ENCODE measurements at regions not wholly inside any gene's neighbourhood (a gene's known extent, or its start where the extent isn't known, plus 50 kb on each side); places are given as distances from the start of the nearest gene placed in this dataset.
"Not testable (repeated sequence)": the region's sequence is repeated elsewhere in the genome, so short reads cannot be mapped to it uniquely, and the experiment has no call there.

GRCh38 chr14:84927096-84927827 is 602.7 kb upstream of the FLRT2 start:
- no peaks in the 10 kb centered on the region for H3K4me1 ChIP-seq (ENCODE audit: control insufficient read depth in 1 of 2, insufficient read depth in 2 of 2, low read length in 2 of 2)
- H3K9me3 ChIP-seq (ENCODE audit: control insufficient read depth in 1 of 2, low read length in 2 of 2), result no peaks in the 10 kb centered on the region
- H3K27me3 ChIP-seq (ENCODE audit: low read depth, low read length), result no peaks in the 10 kb centered on the region
- H3K27ac ChIP-seq (ENCODE audit: low read length), result no peak overlapping the region
- no peak overlapping the region for H3K4me3 ChIP-seq (ENCODE audit: low read depth in 1 of 2, low read length in 2 of 2)
- H3K36me3 ChIP-seq (ENCODE audit: control insufficient read depth in 1 of 2, insufficient read depth in 2 of 2, low read length in 2 of 2), result no peaks in the 10 kb centered on the region

DNA sequence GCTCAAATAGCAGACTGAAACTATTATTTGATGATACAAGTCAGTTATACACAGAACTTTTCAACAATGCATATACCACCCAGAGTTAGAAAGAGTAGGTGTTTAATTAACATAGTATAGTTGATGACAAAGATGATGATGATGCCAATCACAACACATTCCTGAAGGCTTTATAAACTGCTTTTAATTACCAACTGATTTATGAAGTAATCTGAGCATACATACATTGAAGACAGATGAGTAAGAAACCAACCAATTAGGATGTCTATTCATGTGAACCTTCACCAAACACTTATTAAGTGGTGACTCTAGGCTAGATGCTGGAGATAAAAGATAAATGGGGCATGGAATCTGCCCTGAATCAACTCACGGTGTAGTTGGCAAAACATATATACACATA is 600.9 kb upstream of the FLRT2 start:
- H3K4me3 ChIP-seq (ENCODE audit: low read depth in 1 of 2, low read length in 2 of 2), result no peak overlapping the region
- no peaks in the 10 kb centered on the region for H3K36me3 ChIP-seq (ENCODE audit: control insufficient read depth in 1 of 2, insufficient read depth in 2 of 2, low read length in 2 of 2)
- no peak overlapping the region for H3K27ac ChIP-seq (ENCODE audit: low read length)
- no peaks in the 10 kb centered on the region for H3K27me3 ChIP-seq (ENCODE audit: low read depth, low read length)
- H3K4me1 ChIP-seq (ENCODE audit: control insufficient read depth in 1 of 2, insufficient read depth in 2 of 2, low read length in 2 of 2), result no peaks in the 10 kb centered on the region
- H3K9me3 ChIP-seq (ENCODE audit: control insufficient read depth in 1 of 2, low read length in 2 of 2), result no peaks in the 10 kb centered on the region

- Histone ChIP-seq H3K4me1 (ENCODE audit: control insufficient read depth in 1 of 2, insufficient read depth in 2 of 2, low read length in 2 of 2) (no peaks in the 10 kb centered on the region), H3K36me3 (ENCODE audit: control insufficient read depth in 1 of 2, insufficient read depth in 2 of 2, low read length in 2 of 2) (no peaks in the 10 kb centered on the region), H3K4me3 (ENCODE audit: low read depth in 1 of 2, low read length in 2 of 2) (no peak overlapping the region), H3K27ac (ENCODE audit: low read length) (no peak overlapping the region), H3K9me3 (ENCODE audit: control insufficient read depth in 1 of 2, low read length in 2 of 2) (no peaks in the 10 kb centered on the region), H3K27me3 (ENCODE audit: low read depth, low read length) (no peaks in the 10 kb centered on the region)
Measured at GRCh38 chr14:84929834-84930233, 600.1 kb upstream of the FLRT2 start.

DNA sequence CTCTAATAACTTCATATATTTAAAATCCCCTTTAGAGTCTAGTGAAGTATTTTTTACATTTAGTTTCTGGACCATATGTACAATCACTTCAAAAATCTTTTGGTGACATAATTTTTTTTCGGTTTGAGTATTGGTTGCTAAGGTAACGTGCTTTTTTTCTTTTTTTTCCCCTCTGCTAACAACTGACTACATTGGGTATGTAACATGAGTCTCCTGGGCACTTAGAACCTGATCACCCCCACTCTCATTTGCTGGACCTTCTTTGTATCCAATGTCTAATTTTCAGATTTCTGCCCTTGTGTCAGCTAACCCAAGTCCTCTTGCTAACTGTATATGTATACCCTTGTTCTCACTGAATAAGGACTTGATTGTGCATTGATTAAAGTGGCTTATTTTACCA is 592.9 kb upstream of the FLRT2 start:
- no peaks in the 10 kb centered on the region for H3K27me3 ChIP-seq (ENCODE audit: low read depth, low read length)
- H3K27ac ChIP-seq (ENCODE audit: low read length), result no peak overlapping the region
- H3K4me1 ChIP-seq (ENCODE audit: control insufficient read depth in 1 of 2, insufficient read depth in 2 of 2, low read length in 2 of 2), result no peaks in the 10 kb centered on the region
- no peaks in the 10 kb centered on the region for H3K36me3 ChIP-seq (ENCODE audit: control insufficient read depth in 1 of 2, insufficient read depth in 2 of 2, low read length in 2 of 2)
- no peaks in the 10 kb centered on the region for H3K9me3 ChIP-seq (ENCODE audit: control insufficient read depth in 1 of 2, low read length in 2 of 2)
- no peak overlapping the region for H3K4me3 ChIP-seq (ENCODE audit: low read depth in 1 of 2, low read length in 2 of 2)

DNA sequence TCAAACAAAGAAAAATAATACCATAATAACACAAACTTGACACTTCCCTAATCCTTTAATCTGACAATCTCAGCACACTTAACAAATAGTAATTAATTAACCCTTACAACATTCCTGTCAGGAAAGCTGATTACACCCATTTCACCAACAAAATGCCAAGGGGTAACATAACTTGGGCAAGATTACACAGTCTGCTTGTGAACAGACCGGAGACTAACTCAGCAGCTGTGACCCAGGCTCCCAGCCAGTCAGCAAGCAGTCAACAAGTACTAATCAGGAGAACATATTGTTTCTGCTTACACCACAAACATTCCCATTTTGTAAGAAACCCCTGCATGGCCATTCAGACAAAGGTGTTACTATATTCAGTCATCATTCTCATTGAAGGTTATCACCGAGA is 592.5 kb upstream of the FLRT2 start:
- H3K27me3 ChIP-seq (ENCODE audit: low read depth, low read length), result no peaks in the 10 kb centered on the region
- H3K9me3 ChIP-seq (ENCODE audit: control insufficient read depth in 1 of 2, low read length in 2 of 2), result no peaks in the 10 kb centered on the region
- H3K36me3 ChIP-seq (ENCODE audit: control insufficient read depth in 1 of 2, insufficient read depth in 2 of 2, low read length in 2 of 2), result no peaks in the 10 kb centered on the region
- H3K27ac ChIP-seq (ENCODE audit: low read length), result no peak overlapping the region
- no peak overlapping the region for H3K4me3 ChIP-seq (ENCODE audit: low read depth in 1 of 2, low read length in 2 of 2)
- H3K4me1 ChIP-seq (ENCODE audit: control insufficient read depth in 1 of 2, insufficient read depth in 2 of 2, low read length in 2 of 2), result no peaks in the 10 kb centered on the region

GRCh38 chr14:84944901-84945300 is 585.0 kb upstream of the FLRT2 start:
- not testable (repeated sequence) for H3K9me3 ChIP-seq (ENCODE audit: control insufficient read depth in 1 of 2, low read length in 2 of 2); H3K36me3 ChIP-seq (ENCODE audit: control insufficient read depth in 1 of 2, insufficient read depth in 2 of 2, low read length in 2 of 2); H3K4me1 ChIP-seq (ENCODE audit: control insufficient read depth in 1 of 2, insufficient read depth in 2 of 2, low read length in 2 of 2); H3K27ac ChIP-seq (ENCODE audit: low read length); H3K27me3 ChIP-seq (ENCODE audit: low read depth, low read length); H3K4me3 ChIP-seq (ENCODE audit: low read depth in 1 of 2, low read length in 2 of 2)

DNA sequence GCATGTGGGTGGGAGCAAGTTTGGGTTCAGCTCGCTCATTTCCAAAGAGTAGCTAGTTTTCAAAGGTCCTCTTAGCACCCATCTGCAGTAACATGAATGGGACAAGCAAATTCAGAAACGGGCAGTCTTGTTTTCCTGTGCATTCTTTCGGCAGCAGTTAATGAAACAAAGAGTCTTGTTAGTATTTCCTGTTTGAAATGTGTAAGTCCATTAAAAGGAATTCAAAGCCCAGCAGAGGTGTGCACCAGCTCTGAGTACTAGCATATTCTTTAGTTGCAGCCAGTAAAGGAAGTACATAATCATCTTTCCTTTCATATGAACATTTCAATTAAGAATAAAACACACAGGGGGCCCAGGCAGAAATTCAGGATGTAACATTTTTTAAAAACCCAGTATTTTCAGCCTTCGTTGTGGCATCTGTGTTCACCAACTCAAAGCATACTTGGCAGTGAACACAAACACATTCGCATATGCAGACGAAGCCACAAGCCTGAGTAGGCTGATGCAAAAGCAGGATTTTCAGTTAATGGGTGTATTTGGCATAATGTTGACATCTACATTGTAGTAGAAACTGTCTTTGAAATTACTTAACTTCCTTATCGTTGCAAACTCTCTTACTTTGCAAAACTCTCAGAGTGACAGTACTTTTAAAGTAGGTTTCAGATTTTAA is 570.0 kb upstream of the FLRT2 start:
- no peaks in the 10 kb centered on the region for H3K27me3 ChIP-seq (ENCODE audit: low read depth, low read length)
- H3K36me3 ChIP-seq (ENCODE audit: control insufficient read depth in 1 of 2, insufficient read depth in 2 of 2, low read length in 2 of 2), result no peaks in the 10 kb centered on the region
- H3K9me3 ChIP-seq (ENCODE audit: control insufficient read depth in 1 of 2, low read length in 2 of 2), result no peaks in the 10 kb centered on the region
- H3K4me3 ChIP-seq (ENCODE audit: low read depth in 1 of 2, low read length in 2 of 2), result no peak overlapping the region
- H3K27ac ChIP-seq (ENCODE audit: low read length), result no peak overlapping the region
- H3K4me1 ChIP-seq (ENCODE audit: control insufficient read depth in 1 of 2, insufficient read depth in 2 of 2, low read length in 2 of 2), result peaks cover 0 to 4% of the 10 kb centered on the region in 2 donors

GRCh38 chr14:84961637-84962036 is 568.3 kb upstream of the FLRT2 start:
- Histone ChIP-seq H3K36me3 (ENCODE audit: control insufficient read depth in 1 of 2, insufficient read depth in 2 of 2, low read length in 2 of 2) (no peaks in the 10 kb centered on the region), H3K4me3 (ENCODE audit: low read depth in 1 of 2, low read length in 2 of 2) (no peak overlapping the region), H3K4me1 (ENCODE audit: control insufficient read depth in 1 of 2, insufficient read depth in 2 of 2, low read length in 2 of 2) (peaks cover 0 to 4% of the 10 kb centered on the region in 2 donors), H3K9me3 (ENCODE audit: control insufficient read depth in 1 of 2, low read length in 2 of 2) (no peaks in the 10 kb centered on the region), H3K27ac (ENCODE audit: low read length) (no peak overlapping the region), H3K27me3 (ENCODE audit: low read depth, low read length) (no peaks in the 10 kb centered on the region)

- Histone ChIP-seq H3K4me1 (ENCODE audit: control insufficient read depth in 1 of 2, insufficient read depth in 2 of 2, low read length in 2 of 2) (peaks cover 0 to 4% of the 10 kb centered on the region in 2 donors), H3K9me3 (ENCODE audit: control insufficient read depth in 1 of 2, low read length in 2 of 2) (no peaks in the 10 kb centered on the region), H3K27ac (ENCODE audit: low read length) (no peak overlapping the region), H3K27me3 (ENCODE audit: low read depth, low read length) (no peaks in the 10 kb centered on the region), H3K4me3 (ENCODE audit: low read depth in 1 of 2, low read length in 2 of 2) (no peak overlapping the region), H3K36me3 (ENCODE audit: control insufficient read depth in 1 of 2, insufficient read depth in 2 of 2, low read length in 2 of 2) (no peaks in the 10 kb centered on the region)
Measured at GRCh38 chr14:84963518-84963917, 566.4 kb upstream of the FLRT2 start.

DNA sequence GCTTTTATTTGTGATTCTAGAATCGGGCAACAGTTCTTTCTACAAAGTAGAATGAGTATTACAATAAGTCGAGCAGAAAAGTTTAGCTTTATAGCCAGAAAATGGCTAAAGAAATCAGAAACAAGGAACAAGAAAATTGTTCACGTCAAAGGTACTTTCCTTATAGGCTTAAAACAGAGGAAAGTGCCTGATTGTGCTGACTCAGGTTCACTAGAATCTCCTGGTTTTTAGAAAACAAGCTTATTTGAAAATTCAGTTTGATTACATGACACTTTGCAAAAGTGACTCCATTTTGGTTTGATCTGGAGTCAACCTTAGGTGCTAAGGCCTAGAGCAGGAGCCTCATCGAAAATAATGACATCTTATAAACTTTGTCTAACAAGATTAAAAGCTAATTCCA is 564.7 kb upstream of the FLRT2 start:
- Histone ChIP-seq H3K27ac (ENCODE audit: low read length) (no peak overlapping the region), H3K9me3 (ENCODE audit: control insufficient read depth in 1 of 2, low read length in 2 of 2) (no peaks in the 10 kb centered on the region), H3K4me3 (ENCODE audit: low read depth in 1 of 2, low read length in 2 of 2) (no peak overlapping the region), H3K27me3 (ENCODE audit: low read depth, low read length) (no peaks in the 10 kb centered on the region), H3K36me3 (ENCODE audit: control insufficient read depth in 1 of 2, insufficient read depth in 2 of 2, low read length in 2 of 2) (no peaks in the 10 kb centered on the region), H3K4me1 (ENCODE audit: control insufficient read depth in 1 of 2, insufficient read depth in 2 of 2, low read length in 2 of 2) (peaks cover 0 to 4% of the 10 kb centered on the region in 2 donors)

- Histone ChIP-seq H3K27ac (ENCODE audit: low read length) (no peak overlapping the region), H3K36me3 (ENCODE audit: control insufficient read depth in 1 of 2, insufficient read depth in 2 of 2, low read length in 2 of 2) (no peaks in the 10 kb centered on the region)
Measured at GRCh38 chr14:84969501-84969900, 560.4 kb upstream of the FLRT2 start.

More at GRCh38 chr14:84969501-84969900, 560.4 kb upstream of the FLRT2 start:
- Histone ChIP-seq H3K4me1 (ENCODE audit: control insufficient read depth in 1 of 2, insufficient read depth in 2 of 2, low read length in 2 of 2) (no peaks in the 10 kb centered on the region), H3K4me3 (ENCODE audit: low read depth in 1 of 2, low read length in 2 of 2) (no peak overlapping the region), H3K27me3 (ENCODE audit: low read depth, low read length) (no peaks in the 10 kb centered on the region), H3K9me3 (ENCODE audit: control insufficient read depth in 1 of 2, low read length in 2 of 2) (no peaks in the 10 kb centered on the region)
